BLaER1 treated with 17β-estradiol and CSF1 and Interleukin-3, amounts not matched to agents 10 nM and 100 nM (cell line): ENCODE measurements at regions not wholly inside any gene's neighbourhood (a gene's known extent, or its start where the extent isn't known, plus 50 kb on each side); places are given as distances from the start of the nearest gene placed in this dataset.

Experiments used
- H3K27ac ChIP-seq, 11 experiments: shearing (Covaris generic); formaldehyde crosslinking; 2 replicates each; pipeline ENCODE4 v1.8.1; 2022
- H3K27me3 ChIP-seq, 11 experiments: shearing (Covaris generic); formaldehyde crosslinking; 2 replicates each; pipeline ENCODE4 v1.8.1; 2022
- H3K36me3 ChIP-seq, 11 experiments: shearing (Covaris generic); formaldehyde crosslinking; 2 replicates each; pipeline ENCODE4 v1.8.1; 2022
- H3K4me1 ChIP-seq, 10 experiments: shearing (Covaris generic); formaldehyde crosslinking; 2 replicates each; pipeline ENCODE4 v1.8.1; 2022
- H3K4me2 ChIP-seq, 11 experiments: shearing (Covaris generic); formaldehyde crosslinking; 2 replicates each; pipeline ENCODE4 v1.8.1; 2022
- H3K4me3 ChIP-seq, 10 experiments: shearing (Covaris generic); formaldehyde crosslinking; 2 replicates each; pipeline ENCODE4 v1.8.1; 2022
- H3K9ac ChIP-seq, 11 experiments: shearing (Covaris generic); formaldehyde crosslinking; 2 replicates each; pipeline ENCODE4 v1.8.1; 2022
- H3K9me3 ChIP-seq, 11 experiments: shearing (Covaris generic); formaldehyde crosslinking; replicated peaks in 1 of 11; 2 replicates each; pipeline ENCODE4 v1.8.1; 2022
- H4K20me1 ChIP-seq, 11 experiments: shearing (Covaris generic); formaldehyde crosslinking; 2 replicates each; pipeline ENCODE4 v1.8.1; 2022
- Cebpa-rat ChIP-seq, 11 experiments: shearing (Covaris generic); IDR thresholded peaks; 2 replicates each; pipeline ENCODE4 v1.8.1; 2022

GRCh38 chr7:1322240-1323110 lies 89.8 kb downstream of the UNCX start:
- no peak overlapping the region for H3K9ac ChIP-seq
- H3K4me3 ChIP-seq: no peak overlapping the region
- H3K27me3 ChIP-seq: peaks cover 32 to 51% (median 45%) of the 10 kb centered on the region in 11 experiments
- peaks cover 0 to 12% (median 2%) of the 10 kb centered on the region in 10 experiments; a peak in 6 of 20 replicates for H3K4me1 ChIP-seq
- H3K9me3 ChIP-seq: no peaks in the 10 kb centered on the region
- H4K20me1 ChIP-seq: peaks cover 0 to 28% (median 0%) of the 10 kb centered on the region in 11 experiments; a peak in 5 of 22 replicates
- H3K27ac ChIP-seq: no peak overlapping the region
- no peaks in the 10 kb centered on the region for H3K36me3 ChIP-seq
- no peak for TF ChIP-seq Cebpa-rat (IDR thresholded peaks at IDR 0.05)
- H3K4me2 ChIP-seq: peak overlapping the region in 5 of 11 experiments; percentile 6 to 34 (median 21); a peak in 4 of 22 replicates

GRCh38 chr7:1323178-1324027 lies 90.7 kb downstream of the UNCX start:
- TF ChIP-seq Cebpa-rat (IDR thresholded peaks at IDR 0.05): no peak
- H3K4me2 ChIP-seq: no peak overlapping the region; a peak in 1 of 22 replicates
- peaks cover 32 to 51% (median 45%) of the 10 kb centered on the region in 11 experiments for H3K27me3 ChIP-seq
- H3K36me3 ChIP-seq: no peaks in the 10 kb centered on the region
- H3K9me3 ChIP-seq: no peaks in the 10 kb centered on the region
- no peak overlapping the region for H3K27ac ChIP-seq
- H3K4me1 ChIP-seq: peaks cover 0 to 12% (median 2%) of the 10 kb centered on the region in 10 experiments; a peak in 6 of 20 replicates
- H4K20me1 ChIP-seq: peaks cover 0 to 28% (median 0%) of the 10 kb centered on the region in 11 experiments; a peak in 5 of 22 replicates
- H3K9ac ChIP-seq: no peak overlapping the region
- no peak overlapping the region for H3K4me3 ChIP-seq

GRCh38 chr7:1324028-1324900 lies 91.6 kb downstream of the UNCX start:
- no peak overlapping the region for H3K4me3 ChIP-seq
- peaks cover 0 to 28% (median 0%) of the 10 kb centered on the region in 11 experiments; a peak in 5 of 22 replicates for H4K20me1 ChIP-seq
- H3K9me3 ChIP-seq: no peaks in the 10 kb centered on the region
- no peak for TF ChIP-seq Cebpa-rat (IDR thresholded peaks at IDR 0.05)
- no peaks in the 10 kb centered on the region for H3K36me3 ChIP-seq
- peaks cover 0 to 12% (median 2%) of the 10 kb centered on the region in 10 experiments; a peak in 6 of 20 replicates for H3K4me1 ChIP-seq
- H3K27ac ChIP-seq: no peak overlapping the region
- H3K4me2 ChIP-seq: no peak overlapping the region
- no peak overlapping the region for H3K9ac ChIP-seq
- peaks cover 32 to 51% (median 45%) of the 10 kb centered on the region in 11 experiments for H3K27me3 ChIP-seq

GRCh38 chr7:1325246-1325645 lies 92.6 kb downstream of the UNCX start:
- Histone ChIP-seq H4K20me1 (peaks cover 0 to 28% (median 0%) of the 10 kb centered on the region in 11 experiments; a peak in 5 of 22 replicates), H3K36me3 (no peaks in the 10 kb centered on the region), H3K4me1 (peaks cover 0 to 21% (median 9%) of the 10 kb centered on the region in 10 experiments; a peak in 13 of 20 replicates), H3K27me3 (peaks cover 32 to 51% (median 45%) of the 10 kb centered on the region in 11 experiments), H3K9ac (no peak overlapping the region), H3K27ac (no peak overlapping the region), H3K4me3 (no peak overlapping the region), H3K9me3 (no peaks in the 10 kb centered on the region), H3K4me2 (no peak overlapping the region)
- no peak for TF ChIP-seq Cebpa-rat (IDR thresholded peaks at IDR 0.05)

- no peaks in the 10 kb centered on the region for H3K36me3 ChIP-seq
- H3K27me3 ChIP-seq: peaks cover 32 to 50% (median 45%) of the 10 kb centered on the region in 11 experiments
- no peak overlapping the region for H3K4me3 ChIP-seq
- peaks cover 0 to 27% (median 15%) of the 10 kb centered on the region in 10 experiments; a peak in 14 of 20 replicates for H3K4me1 ChIP-seq
- no peaks in the 10 kb centered on the region for H3K9me3 ChIP-seq
- no peak overlapping the region for H3K4me2 ChIP-seq
- H3K9ac ChIP-seq: no peak overlapping the region
- peaks cover 0 to 28% (median 0%) of the 10 kb centered on the region in 11 experiments; a peak in 5 of 22 replicates for H4K20me1 ChIP-seq
- no peak overlapping the region for H3K27ac ChIP-seq
- TF ChIP-seq Cebpa-rat (IDR thresholded peaks at IDR 0.05): no peak
Observed at GRCh38 chr7:1325646-1326510, 93.2 kb downstream of the UNCX start.

- H3K9ac ChIP-seq: no peak overlapping the region
- TF ChIP-seq Cebpa-rat (IDR thresholded peaks at IDR 0.05): no peak
- no peaks in the 10 kb centered on the region for H3K36me3 ChIP-seq
- peaks cover 32 to 45% (median 42%) of the 10 kb centered on the region in 11 experiments for H3K27me3 ChIP-seq
- no peak overlapping the region for H3K4me3 ChIP-seq
- H4K20me1 ChIP-seq: peaks cover 0 to 22% (median 0%) of the 10 kb centered on the region in 11 experiments; a peak in 5 of 22 replicates
- H3K4me1 ChIP-seq: peaks cover 0 to 33% (median 20%) of the 10 kb centered on the region in 10 experiments; a peak in 15 of 20 replicates
- no peak overlapping the region for H3K27ac ChIP-seq
- no peaks in the 10 kb centered on the region for H3K9me3 ChIP-seq
- no peak overlapping the region for H3K4me2 ChIP-seq
Observed at GRCh38 chr7:1326511-1326785, 93.8 kb downstream of the UNCX start.

- Histone ChIP-seq H3K4me3 (no peak overlapping the region), H3K9me3 (no peaks in the 10 kb centered on the region), H3K9ac (no peak overlapping the region; a peak in 1 of 22 replicates), H3K27ac (no peak overlapping the region), H3K36me3 (no peaks in the 10 kb centered on the region), H3K27me3 (peaks cover 6 to 26% (median 15%) of the 10 kb centered on the region in 11 experiments; a peak in 21 of 22 replicates), H3K4me2 (no peak overlapping the region), H4K20me1 (peaks cover 0 to 10% (median 0%) of the 10 kb centered on the region in 11 experiments; a peak in 1 of 22 replicates), H3K4me1 (peaks cover 9 to 42% (median 34%) of the 10 kb centered on the region in 10 experiments)
- TF ChIP-seq Cebpa-rat (IDR thresholded peaks at IDR 0.05): no peak
Observed at GRCh38 chr7:1329261-1329660, 96.6 kb downstream of the UNCX start.
